ENCODE measurements at regions not wholly inside any gene's neighbourhood (a gene's known extent, or its start where the extent isn't known, plus 50 kb on each side); places are given as distances from the start of the nearest gene placed in this dataset.

- DNase-seq (ENCODE audit: insufficient read length, low spot score) (no peak), FAIRE-seq (no peak)
- TF ChIP-seq POLR2A (IDR thresholded peaks at IDR 0.05; ENCODE audit: low read depth, low read length), result no peak
Observed at GRCh38 chr5:2560435-2560834, 191.0 kb downstream of the IRX2 start.

- DNase-seq (ENCODE audit: insufficient read length, low spot score), result no peak
- no peak for TF ChIP-seq POLR2A (IDR thresholded peaks at IDR 0.05; ENCODE audit: low read depth, low read length)
- no peak for FAIRE-seq
Observed at GRCh38 chr5:2557435-2557834, 194.0 kb downstream of the IRX2 start.

DNA sequence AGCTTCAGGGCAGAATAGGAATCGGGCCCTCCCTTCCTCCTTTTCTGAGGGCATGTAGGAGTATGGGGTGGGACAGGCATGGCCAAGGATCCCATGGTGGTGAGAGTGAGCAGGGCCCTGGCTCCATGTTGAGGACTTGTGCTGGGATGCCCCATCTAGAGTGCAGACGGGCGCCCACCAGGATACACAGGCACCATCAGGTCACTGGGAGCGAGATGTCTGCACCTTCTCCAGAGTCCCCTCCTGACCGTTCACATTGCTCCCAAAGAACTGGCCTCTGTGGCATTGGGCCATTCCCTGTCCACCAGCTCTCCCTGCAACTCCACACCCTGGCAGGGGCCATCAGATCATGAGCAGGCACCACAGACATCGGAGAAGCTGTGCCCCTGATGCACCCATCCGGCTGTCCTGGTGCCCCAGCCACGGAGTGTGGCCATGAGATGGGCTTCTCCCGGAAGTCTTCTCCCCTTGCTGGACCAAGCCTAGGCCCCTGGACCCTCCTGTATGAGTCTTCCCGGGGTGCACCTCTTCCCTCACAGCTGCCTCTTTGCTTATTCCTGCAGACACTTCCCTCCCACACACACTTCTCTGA, 195.0 kb downstream of the IRX2 start:
- FAIRE-seq, result no peak

GRCh38 chr5:2553611-2554010, 197.9 kb downstream of the IRX2 start:
- FAIRE-seq (no peak), DNase-seq (ENCODE audit: insufficient read length, low spot score) (no peak)
- TF ChIP-seq POLR2A (IDR thresholded peaks at IDR 0.05; ENCODE audit: low read depth, low read length), result no peak

More for the DNA sequence above, 195.0 kb downstream of the IRX2 start:
- TF ChIP-seq POLR2A (IDR thresholded peaks at IDR 0.05; ENCODE audit: low read depth, low read length), result no peak
- no peak for DNase-seq (ENCODE audit: insufficient read length, low spot score)

DNA sequence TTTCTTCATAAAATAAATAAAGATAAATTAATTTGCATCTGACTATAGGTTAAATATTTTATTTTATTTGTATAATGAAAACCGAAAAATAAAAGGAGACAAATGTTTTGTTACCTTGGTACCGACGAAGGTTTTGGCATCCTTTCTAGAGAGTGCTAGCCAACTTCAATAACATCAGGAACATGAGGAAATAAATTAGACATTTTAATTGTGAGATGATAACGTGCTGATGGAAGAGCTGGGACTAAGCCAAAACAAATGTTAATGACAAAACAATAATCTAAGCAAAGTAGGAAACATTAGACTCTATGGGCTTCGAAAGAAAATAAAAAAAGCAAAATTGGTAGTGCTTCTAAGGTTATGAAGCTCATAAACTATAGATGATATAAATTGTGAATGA, 201.0 kb downstream of the IRX2 start:
- DNase-seq (ENCODE audit: insufficient read length, low spot score), result no peak
- FAIRE-seq, result no peak
- TF ChIP-seq POLR2A (IDR thresholded peaks at IDR 0.05; ENCODE audit: low read depth, low read length), result no peak

DNA sequence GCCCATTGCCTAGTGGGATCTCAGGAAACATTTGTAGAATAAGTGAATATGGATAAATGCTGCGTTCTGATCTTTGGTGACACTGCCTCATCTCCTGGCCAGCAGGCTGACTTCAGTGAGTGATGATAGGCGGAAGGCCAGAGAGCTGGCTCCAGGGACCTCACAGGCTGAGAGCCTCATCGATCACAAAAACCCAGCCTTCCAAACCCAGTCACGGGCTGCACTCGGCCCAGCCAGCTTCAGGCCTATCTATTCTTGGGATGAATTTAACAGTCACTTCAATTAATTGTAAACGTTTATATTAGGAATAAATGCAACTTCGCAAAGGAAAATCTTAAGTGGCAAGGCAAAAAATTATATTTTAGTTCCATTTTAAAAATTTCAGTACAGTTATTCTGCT, 201.6 kb downstream of the IRX2 start:
- DNase-seq (ENCODE audit: insufficient read length, low spot score) (no peak), FAIRE-seq (no peak)
- no peak for TF ChIP-seq POLR2A (IDR thresholded peaks at IDR 0.05; ENCODE audit: low read depth, low read length)

DNA sequence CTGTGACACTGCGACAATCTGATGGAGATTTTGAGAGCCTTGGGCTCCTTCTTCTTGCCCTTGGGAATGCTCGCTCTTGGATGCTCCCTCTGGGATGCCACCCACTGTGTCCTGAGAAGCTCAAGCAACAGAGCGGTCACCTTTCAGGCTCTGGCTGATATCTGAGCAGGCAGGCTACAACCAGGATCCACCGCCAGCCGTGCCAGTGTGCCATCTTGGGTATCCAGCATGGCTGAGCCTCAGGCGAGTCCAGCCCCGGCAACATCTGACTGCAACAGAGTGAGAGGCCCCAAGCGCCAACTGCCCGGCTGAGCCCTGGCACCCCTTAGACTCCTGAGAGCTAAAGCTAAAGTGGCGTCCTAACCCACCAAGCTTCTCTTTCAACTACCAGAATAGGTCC, 202.1 kb downstream of the IRX2 start:
- FAIRE-seq, result no peak
- no peak for TF ChIP-seq POLR2A (IDR thresholded peaks at IDR 0.05; ENCODE audit: low read depth, low read length)

GRCh38 chr5:2546938-2547337, 204.5 kb downstream of the IRX2 start:
- no peak for FAIRE-seq
- no peak for TF ChIP-seq POLR2A (IDR thresholded peaks at IDR 0.05; ENCODE audit: low read depth, low read length)
- no peak for DNase-seq (ENCODE audit: insufficient read length, low spot score)

More for the DNA sequence above, 202.1 kb downstream of the IRX2 start:
- DNase-seq (ENCODE audit: insufficient read length, low spot score), result no peak

DNA sequence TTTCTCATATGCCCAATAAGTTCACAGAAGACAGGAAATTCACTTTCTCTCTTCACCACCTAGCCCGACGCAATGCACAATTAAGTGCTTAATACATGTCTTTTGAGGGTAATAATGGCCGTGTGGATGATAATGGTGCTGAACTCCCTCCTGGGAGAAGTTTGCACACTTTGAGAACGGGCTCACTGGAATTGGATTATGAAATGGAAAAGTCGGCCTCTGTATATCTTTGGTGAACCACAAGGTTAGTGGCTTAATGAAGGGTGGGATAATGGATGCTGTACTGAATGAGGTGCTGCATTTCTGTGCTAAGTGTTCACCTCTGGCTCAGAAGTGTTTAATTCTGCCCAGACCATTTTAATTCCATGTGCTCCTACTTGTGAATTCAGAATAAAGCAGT, 207.5 kb downstream of the IRX2 start:
- FAIRE-seq (no peak), DNase-seq (ENCODE audit: insufficient read length, low spot score) (no peak)
- TF ChIP-seq POLR2A (IDR thresholded peaks at IDR 0.05; ENCODE audit: low read depth, low read length), result no peak

DNA sequence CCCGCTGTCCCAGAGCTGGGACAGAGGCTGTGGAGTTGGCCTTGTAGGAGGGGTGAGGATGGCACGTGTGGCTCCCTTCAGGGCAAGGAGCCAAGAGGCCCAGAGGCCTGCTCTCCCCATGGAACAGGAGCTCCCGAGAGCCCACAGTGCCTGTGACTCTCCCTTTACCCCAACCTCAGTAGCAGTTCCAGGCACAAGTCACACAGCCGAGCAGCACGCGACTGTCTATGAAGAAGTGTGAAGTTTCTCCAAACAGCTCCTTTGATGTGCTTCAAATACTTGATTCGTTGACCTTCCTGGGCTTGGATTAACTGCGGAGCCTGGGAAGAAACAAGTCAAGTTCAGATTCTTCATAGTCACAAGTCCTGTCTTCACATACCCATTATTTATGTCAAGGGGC, 208.7 kb downstream of the IRX2 start:
- FAIRE-seq, result no peak
- DNase-seq (ENCODE audit: insufficient read length, low spot score), result no peak
- TF ChIP-seq POLR2A (IDR thresholded peaks at IDR 0.05; ENCODE audit: low read depth, low read length), result no peak

- no peak for FAIRE-seq
- DNase-seq (ENCODE audit: insufficient read length, low spot score), result no peak
- no peak for TF ChIP-seq POLR2A (IDR thresholded peaks at IDR 0.05; ENCODE audit: low read depth, low read length)
Observed at GRCh38 chr5:2542026-2542425, 209.5 kb downstream of the IRX2 start.

DNA sequence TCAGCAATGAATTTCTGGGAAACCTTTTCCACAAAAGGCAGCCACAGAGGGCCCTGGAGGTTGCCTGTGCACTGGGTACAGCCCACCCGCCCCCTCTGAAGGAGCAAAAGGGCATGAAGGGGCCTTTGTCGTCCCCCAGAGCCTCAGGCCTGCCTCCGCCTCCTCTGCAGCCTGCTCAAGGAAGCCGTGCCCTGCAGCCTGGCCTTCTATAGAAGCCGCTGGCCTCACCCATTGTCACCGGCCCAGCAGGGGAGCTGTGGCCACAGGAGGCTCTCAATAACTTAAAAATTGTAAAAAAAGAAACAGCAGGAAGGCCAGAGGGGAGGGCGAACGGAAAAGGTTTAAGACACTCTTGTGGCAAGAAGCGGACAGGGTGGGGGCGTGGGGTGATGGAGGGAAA, 213.3 kb downstream of the IRX2 start:
- no peak for FAIRE-seq
- TF ChIP-seq POLR2A (IDR thresholded peaks at IDR 0.05; ENCODE audit: low read depth, low read length), result no peak
- no peak for DNase-seq (ENCODE audit: insufficient read length, low spot score)

GRCh38 chr5:2537378-2538145, 213.9 kb downstream of the IRX2 start:
- DNase-seq (ENCODE audit: insufficient read length, low spot score) (no peak), FAIRE-seq (no peak)
- TF ChIP-seq POLR2A (IDR thresholded peaks at IDR 0.05; ENCODE audit: low read depth, low read length), result no peak

DNA sequence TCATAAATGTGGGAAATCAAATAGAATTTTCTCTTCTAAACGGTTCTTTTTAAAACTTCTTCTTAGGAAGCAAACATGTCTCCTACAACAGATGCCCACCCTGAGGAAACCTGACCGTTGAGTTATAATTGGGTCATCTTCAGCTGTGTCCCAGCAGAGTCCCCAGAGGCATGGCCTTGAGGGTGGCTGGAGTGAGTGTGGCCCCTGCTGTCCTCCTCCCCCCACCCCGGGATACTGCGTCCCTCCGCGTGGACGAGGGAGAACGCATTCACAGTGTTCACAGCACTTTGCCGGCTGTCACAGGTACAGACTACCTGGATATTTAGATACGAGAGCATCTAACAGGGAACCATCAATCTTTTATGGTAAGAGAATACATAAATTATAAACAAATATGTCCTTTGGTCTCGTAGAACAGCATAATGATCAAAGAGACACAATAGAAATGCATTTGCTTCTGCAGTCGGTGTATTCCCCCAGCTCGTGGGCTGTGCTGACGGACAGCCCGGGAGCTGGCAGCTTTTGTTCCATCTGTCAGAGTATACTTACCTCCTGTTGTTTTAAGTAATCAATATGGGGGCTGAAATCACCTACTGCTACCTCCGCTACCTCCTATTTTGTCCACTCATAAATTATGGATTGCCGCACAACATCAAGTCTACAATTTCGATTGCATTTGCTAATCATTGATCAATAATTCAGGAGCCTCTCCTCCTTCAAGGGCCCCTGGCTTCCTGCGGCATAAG, 214.7 kb downstream of the IRX2 start:
- TF ChIP-seq POLR2A (IDR thresholded peaks at IDR 0.05; ENCODE audit: low read depth, low read length), result no peak
- FAIRE-seq (no peak), DNase-seq (ENCODE audit: insufficient read length, low spot score) (no peak)

GRCh38 chr5:2534970-2535369, 216.5 kb downstream of the IRX2 start:
- DNase-seq (ENCODE audit: insufficient read length, low spot score), result no peak
- no peak for FAIRE-seq
- TF ChIP-seq POLR2A (IDR thresholded peaks at IDR 0.05; ENCODE audit: low read depth, low read length), result no peak
